Activated effector memory CD4-positive, alpha-beta T cell treated with Interleukin-2 at 50 U/mL for 16 hours (primary cell): ENCODE measurements at regions not wholly inside any gene's neighbourhood (a gene's known extent, or its start where the extent isn't known, plus 50 kb on each side); places are given as distances from the start of the nearest gene placed in this dataset.

Experiments used
- DNase-seq: peaks from one replicate; pipeline ENCODE4 v3.0.0-alpha.2; 2020

GRCh38 chr1:221897321-221897721 is 155.4 kb upstream of the DUSP10 start:
- no peak for DNase-seq

DNA sequence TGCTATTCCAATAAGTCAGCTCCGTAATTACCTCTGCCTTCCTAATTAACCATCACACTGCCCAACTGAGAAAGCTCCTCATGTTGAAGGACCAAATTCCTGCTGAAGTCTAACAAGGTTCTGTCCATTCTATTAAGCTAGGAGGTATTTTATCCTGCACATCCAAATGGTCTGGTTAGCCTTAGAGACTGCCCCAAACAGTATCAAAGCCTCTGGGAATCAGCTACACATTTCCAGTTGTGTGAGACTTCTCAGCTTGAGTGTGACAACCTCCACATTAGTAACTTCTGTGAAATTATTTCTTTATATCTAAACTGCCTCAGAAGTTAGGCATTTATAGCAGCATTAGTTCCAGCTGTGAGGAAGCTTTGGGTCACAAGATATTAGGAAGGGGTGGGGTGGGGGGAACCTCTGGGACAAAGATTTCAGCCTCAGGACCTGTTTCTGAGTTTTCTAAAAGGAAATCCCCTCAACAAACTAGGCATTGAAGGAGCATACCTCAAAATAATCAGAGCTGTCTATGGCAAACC is 150.5 kb upstream of the DUSP10 start:
- DNase-seq, result no peak

- no peak for DNase-seq
These were observed 149.8 kb upstream of the DUSP10 start for GRCh38 chr1:221891708-221892107.

- no peak for DNase-seq
These were observed 146.9 kb upstream of the DUSP10 start for GRCh38 chr1:221888801-221889200.

GRCh38 chr1:221888218-221888617 is 146.3 kb upstream of the DUSP10 start:
- no peak for DNase-seq

GRCh38 chr1:221887758-221888157 is 145.9 kb upstream of the DUSP10 start:
- DNase-seq, result no peak

DNA sequence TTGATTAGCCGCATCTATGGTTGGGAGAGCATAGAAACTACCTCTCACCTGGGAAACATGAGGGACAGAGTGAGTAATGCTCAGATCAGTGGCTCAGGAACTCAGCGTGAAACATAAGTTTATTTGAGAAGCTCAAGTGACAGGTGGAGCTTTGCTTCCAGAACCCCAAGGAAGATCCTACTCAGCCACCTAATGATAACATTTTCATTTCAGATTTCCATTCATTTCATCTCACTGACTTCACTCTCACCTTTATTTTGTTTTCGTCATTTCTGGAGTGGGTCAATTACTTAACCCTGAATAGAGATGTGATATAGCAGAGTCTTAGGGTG is 145.5 kb upstream of the DUSP10 start:
- no peak for DNase-seq

- no peak for DNase-seq
These were observed 145.0 kb upstream of the DUSP10 start for GRCh38 chr1:221886743-221887414.

DNA sequence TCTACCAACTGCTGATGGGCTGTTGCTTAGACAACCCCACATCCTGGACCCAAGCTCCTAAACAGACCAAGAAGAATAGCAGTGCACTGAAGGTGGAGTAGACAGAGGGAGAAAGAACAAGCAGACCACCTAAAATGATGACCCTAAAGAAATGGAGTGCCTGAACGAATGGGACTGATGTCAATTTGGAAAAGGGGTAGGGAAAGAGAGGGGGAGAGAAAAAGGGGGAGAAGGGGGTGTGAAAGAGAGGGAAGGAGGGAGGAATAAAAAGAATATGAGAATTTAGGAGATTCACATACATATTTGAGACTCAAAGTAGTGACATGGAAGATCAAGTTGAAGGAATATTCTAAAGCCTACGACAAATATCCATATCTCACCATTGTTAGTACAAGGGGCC is 144.4 kb upstream of the DUSP10 start:
- DNase-seq, result no peak

DNA sequence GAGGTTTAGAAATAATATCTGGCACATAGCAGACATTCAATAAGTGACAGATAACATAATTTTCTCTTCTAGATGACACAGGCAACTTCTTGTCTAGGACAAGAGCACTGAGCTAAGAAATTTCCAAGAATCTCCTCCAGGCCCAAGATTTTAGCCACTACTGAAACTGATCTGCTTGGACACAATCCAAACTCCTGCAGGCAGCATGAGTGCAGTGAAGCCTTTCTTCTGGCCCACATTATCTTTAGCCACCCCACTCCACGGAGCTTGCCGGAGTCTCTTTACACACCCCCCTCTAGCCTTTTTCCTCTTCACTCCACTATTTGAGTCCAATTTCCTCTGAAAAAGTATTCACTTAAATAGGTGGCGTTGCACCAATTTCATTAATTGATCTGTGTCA is 142.9 kb upstream of the DUSP10 start:
- DNase-seq, result no peak

GRCh38 chr1:221881805-221882581 is 140.1 kb upstream of the DUSP10 start:
- DNase-seq, result no peak

- no peak for DNase-seq
These were observed 138.3 kb upstream of the DUSP10 start for GRCh38 chr1:221880182-221880581.

GRCh38 chr1:221878134-221878533 is 136.2 kb upstream of the DUSP10 start:
- DNase-seq, result no peak

- no peak for DNase-seq
These were observed 135.4 kb upstream of the DUSP10 start for GRCh38 chr1:221877311-221877710.

DNA sequence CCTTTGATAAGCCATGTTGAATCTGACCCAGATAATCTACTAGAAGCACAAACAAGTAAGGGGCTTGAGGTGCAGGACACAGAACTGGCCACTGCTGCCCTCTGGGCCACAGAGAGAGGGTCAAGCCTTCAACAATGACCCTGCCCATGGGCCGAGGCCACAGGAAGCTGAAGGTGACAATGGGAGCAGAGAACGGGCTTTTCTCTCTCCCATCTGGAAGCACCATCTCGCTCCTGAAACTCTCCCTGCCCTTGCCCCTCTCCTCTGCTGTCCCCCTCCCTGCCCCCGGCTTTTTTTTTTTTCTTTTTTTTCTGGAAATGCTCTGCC is 133.1 kb upstream of the DUSP10 start:
- no peak for DNase-seq

DNA sequence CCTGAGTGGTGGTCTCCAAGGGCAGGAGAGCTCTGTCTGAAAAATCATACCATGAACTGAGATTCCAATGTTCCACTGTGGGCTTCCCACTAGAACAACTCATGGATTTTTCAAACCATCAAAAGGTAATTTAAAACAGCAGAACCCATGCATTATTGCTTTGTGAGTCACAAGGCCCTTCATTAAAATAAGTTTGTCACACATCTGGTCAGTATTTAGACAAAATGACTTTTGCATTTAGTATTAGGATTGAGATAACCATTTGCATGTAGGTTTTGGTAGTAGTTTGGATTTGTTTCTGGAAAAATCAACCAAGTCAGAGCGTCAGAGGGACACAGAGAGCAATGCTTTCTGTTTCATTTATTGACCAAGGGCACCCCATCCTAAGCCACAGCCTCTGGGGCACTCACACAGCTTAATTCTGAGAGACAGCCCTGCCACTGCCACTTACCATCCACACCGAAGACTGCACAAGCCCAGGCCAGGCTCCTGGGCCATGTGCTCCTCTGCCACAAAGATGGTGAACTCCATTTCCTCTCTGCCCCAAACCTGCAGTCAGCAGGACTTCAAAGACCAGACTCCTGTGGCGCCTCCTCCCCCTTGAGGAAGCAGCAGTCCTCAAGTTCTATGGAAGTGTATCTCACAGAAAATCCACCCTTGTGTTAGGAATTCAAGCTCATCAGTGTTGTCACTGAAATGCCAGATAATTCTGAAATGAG is 132.6 kb upstream of the DUSP10 start:
- no peak for DNase-seq

GRCh38 chr1:221873673-221874072 is 131.8 kb upstream of the DUSP10 start:
- no peak for DNase-seq

DNA sequence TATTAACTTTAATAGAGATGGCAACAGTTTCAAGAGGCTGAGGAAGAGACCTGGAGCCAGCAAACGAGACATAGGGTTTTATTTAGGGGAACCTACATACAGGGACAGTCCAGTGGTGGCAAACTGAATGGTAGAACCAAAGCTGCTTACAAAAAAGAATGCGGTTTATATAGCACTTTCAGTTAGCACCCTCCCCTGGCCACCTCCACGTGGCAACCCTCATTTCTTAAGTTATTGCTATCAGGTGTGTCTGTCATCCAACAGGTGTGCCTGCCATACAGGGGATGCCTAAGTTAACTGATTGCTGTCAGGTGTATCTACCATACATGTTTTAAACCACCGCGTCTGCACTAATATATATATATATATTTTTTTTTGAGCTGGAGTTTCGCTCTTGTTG is 129.2 kb upstream of the DUSP10 start:
- no peak for DNase-seq

DNA sequence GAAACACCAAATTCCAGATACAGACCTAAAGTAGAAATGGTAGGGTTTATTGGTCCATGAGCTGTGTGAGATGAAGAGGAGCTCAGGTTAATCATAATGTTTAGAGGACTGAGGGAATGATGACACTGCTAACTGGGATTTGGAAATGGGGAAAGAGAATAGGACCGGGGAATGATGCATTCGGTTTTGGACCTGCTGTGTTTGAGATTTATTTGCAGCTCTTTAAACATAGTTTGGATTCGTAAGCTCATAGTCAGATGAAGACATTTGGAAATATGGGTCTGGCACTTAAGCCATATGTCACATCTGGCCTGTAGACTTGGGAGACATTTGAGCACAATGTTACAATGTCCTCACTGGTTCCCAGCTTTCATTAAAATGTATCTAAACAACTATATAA is 127.9 kb upstream of the DUSP10 start:
- DNase-seq, result no peak

GRCh38 chr1:221868593-221869303 is 126.9 kb upstream of the DUSP10 start:
- no peak for DNase-seq

GRCh38 chr1:221867003-221867402 is 125.1 kb upstream of the DUSP10 start:
- DNase-seq, result no peak

- no peak for DNase-seq
These were observed 123.9 kb upstream of the DUSP10 start for GRCh38 chr1:221865808-221866207.

- no peak for DNase-seq
These were observed 121.7 kb upstream of the DUSP10 start for GRCh38 chr1:221863635-221864034.
